ENCODE measurements at regions not wholly inside any gene's neighbourhood (a gene's known extent, or its start where the extent isn't known, plus 50 kb on each side); places are given as distances from the start of the nearest gene placed in this dataset.

DNA sequence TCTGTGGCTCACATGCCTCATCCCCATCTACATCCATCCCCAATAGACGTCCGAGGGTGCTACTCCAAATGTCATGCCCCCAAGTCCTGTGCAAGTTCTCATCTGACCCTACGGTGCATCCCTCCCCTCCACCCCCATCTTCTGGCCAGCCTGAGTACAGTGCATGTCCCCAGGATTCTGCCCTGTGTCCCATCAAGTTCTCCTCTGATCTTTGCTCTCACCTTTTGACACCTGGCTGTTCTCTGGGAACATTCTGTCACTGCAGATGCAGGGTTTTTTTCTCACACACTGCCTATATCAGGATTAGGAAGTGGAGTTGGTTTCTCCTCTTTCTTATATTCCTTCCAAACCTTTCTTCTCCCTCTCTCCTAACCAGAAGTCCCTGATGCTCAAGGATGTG, 377.2 kb downstream of the GADD45G start:
- Histone ChIP-seq H3F3A (ENCODE audit: insufficient read depth, low read length) (no peaks in the 10 kb centered on the region), H3K9ac (ENCODE audit: low read length) (no peak overlapping the region), H3K27me3 (ENCODE audit: insufficient read depth, low read length) (no peaks in the 10 kb centered on the region)

DNA sequence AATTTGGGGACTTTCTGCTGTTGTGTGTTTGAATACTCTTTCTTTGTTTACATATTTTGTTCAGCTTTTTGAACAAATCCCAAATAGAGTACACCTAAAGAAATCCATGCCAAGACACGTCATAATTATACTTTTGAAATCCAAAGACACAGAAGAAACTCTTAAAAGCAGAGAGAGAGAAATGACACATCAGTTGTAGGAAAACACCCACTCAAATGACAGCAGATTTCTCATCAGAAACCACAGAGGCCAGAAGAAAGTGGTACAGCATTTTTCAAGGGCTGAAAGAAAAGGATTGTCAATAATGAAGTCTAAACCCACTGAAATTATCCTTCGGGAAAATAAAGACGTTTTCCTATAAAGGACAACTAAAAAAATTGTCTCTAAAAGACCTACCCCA, 378.6 kb downstream of the GADD45G start:
- Histone ChIP-seq H3K9me3 (ENCODE audit: low read length) (no peaks in the 10 kb centered on the region), H3K36me3 (ENCODE audit: insufficient read depth, low read length) (no peaks in the 10 kb centered on the region), H3K9me2 (ENCODE audit: low read depth, low read length) (no peaks in the 10 kb centered on the region), H2AFZ (ENCODE audit: low read length) (no peak overlapping the region), H3K4me2 (ENCODE audit: low read length) (no peak overlapping the region), H3K27ac (ENCODE audit: low read depth, low read length, poor library complexity, severe bottlenecking) (no peak overlapping the region), H3K4me1 (ENCODE audit: insufficient read depth, low read length, severe bottlenecking) (no peaks in the 10 kb centered on the region), H3K79me2 (ENCODE audit: insufficient read depth, low read length) (no peaks in the 10 kb centered on the region), H3K4me3 (ENCODE audit: low read depth, low read length, poor library complexity, severe bottlenecking) (no peak overlapping the region), H3K9ac (ENCODE audit: low read length) (no peak overlapping the region), H4K20me1 (ENCODE audit: insufficient read depth, low read length) (no peaks in the 10 kb centered on the region), H3K27me3 (ENCODE audit: insufficient read depth, low read length) (no peaks in the 10 kb centered on the region), H3F3A (ENCODE audit: insufficient read depth, low read length) (no peaks in the 10 kb centered on the region)
- no peak for TF ChIP-seq EZH2 (IDR thresholded peaks at IDR 0.05; ENCODE audit: borderline replicate concordance, low read length)
- TF ChIP-seq, protein P1, sequence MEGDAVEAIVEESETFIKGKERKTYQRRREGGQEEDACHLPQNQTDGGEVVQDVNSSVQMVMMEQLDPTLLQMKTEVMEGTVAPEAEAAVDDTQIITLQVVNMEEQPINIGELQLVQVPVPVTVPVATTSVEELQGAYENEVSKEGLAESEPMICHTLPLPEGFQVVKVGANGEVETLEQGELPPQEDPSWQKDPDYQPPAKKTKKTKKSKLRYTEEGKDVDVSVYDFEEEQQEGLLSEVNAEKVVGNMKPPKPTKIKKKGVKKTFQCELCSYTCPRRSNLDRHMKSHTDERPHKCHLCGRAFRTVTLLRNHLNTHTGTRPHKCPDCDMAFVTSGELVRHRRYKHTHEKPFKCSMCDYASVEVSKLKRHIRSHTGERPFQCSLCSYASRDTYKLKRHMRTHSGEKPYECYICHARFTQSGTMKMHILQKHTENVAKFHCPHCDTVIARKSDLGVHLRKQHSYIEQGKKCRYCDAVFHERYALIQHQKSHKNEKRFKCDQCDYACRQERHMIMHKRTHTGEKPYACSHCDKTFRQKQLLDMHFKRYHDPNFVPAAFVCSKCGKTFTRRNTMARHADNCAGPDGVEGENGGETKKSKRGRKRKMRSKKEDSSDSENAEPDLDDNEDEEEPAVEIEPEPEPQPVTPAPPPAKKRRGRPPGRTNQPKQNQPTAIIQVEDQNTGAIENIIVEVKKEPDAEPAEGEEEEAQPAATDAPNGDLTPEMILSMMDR (IDR thresholded peaks at IDR 0.05; ENCODE audit: low read length), result no peak

More for the DNA sequence above, 377.2 kb downstream of the GADD45G start:
- Histone ChIP-seq H3K4me2 (ENCODE audit: low read length) (no peak overlapping the region), H3K4me3 (ENCODE audit: low read depth, low read length, poor library complexity, severe bottlenecking) (no peak overlapping the region), H3K36me3 (ENCODE audit: insufficient read depth, low read length) (no peaks in the 10 kb centered on the region), H4K20me1 (ENCODE audit: insufficient read depth, low read length) (no peaks in the 10 kb centered on the region), H3K27ac (ENCODE audit: low read depth, low read length, poor library complexity, severe bottlenecking) (no peak overlapping the region), H2AFZ (ENCODE audit: low read length) (no peak overlapping the region), H3K9me3 (ENCODE audit: low read length) (no peaks in the 10 kb centered on the region), H3K79me2 (ENCODE audit: insufficient read depth, low read length) (no peaks in the 10 kb centered on the region), H3K9me2 (ENCODE audit: low read depth, low read length) (no peaks in the 10 kb centered on the region), H3K4me1 (ENCODE audit: insufficient read depth, low read length, severe bottlenecking) (no peaks in the 10 kb centered on the region)
- TF ChIP-seq, protein P1 (IDR thresholded peaks at IDR 0.05; ENCODE audit: low read length), result no peak
- no peak for TF ChIP-seq EZH2 (IDR thresholded peaks at IDR 0.05; ENCODE audit: borderline replicate concordance, low read length)

DNA sequence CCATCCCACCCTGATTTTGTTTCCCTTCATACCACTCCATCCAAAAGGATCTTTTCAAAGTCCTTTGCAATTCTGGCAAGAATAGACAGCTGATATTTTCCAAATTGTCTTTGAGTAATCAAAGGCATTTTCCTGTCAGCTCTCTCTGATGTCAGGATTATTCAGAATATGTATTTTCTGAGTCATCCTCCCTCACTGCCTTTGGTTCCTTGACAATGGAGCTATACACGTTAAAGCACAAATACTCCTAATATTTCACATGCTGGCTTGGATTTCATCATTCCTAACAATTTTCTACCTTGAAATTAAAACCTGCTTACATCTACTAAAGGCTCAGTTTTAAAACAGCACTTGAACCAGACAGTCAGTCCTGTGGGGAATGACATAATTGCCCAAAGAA, 379.4 kb downstream of the GADD45G start:
- H3K4me3 ChIP-seq (ENCODE audit: low read depth, low read length, poor library complexity, severe bottlenecking), result no peak overlapping the region
- no peaks in the 10 kb centered on the region for H3K79me2 ChIP-seq (ENCODE audit: insufficient read depth, low read length)
- TF ChIP-seq, protein P1 (IDR thresholded peaks at IDR 0.05; ENCODE audit: low read length), result no peak
- TF ChIP-seq EZH2 (IDR thresholded peaks at IDR 0.05; ENCODE audit: borderline replicate concordance, low read length), result no peak
- no peaks in the 10 kb centered on the region for H3K9me2 ChIP-seq (ENCODE audit: low read depth, low read length)
- no peak overlapping the region for H2AFZ ChIP-seq (ENCODE audit: low read length)
- no peaks in the 10 kb centered on the region for H3K4me1 ChIP-seq (ENCODE audit: insufficient read depth, low read length, severe bottlenecking)
- no peaks in the 10 kb centered on the region for H3K27me3 ChIP-seq (ENCODE audit: insufficient read depth, low read length)
- no peaks in the 10 kb centered on the region for H3F3A ChIP-seq (ENCODE audit: insufficient read depth, low read length)
- H3K4me2 ChIP-seq (ENCODE audit: low read length), result no peak overlapping the region
- H4K20me1 ChIP-seq (ENCODE audit: insufficient read depth, low read length), result no peaks in the 10 kb centered on the region
- no peaks in the 10 kb centered on the region for H3K9me3 ChIP-seq (ENCODE audit: low read length)
- no peaks in the 10 kb centered on the region for H3K36me3 ChIP-seq (ENCODE audit: insufficient read depth, low read length)
- no peak overlapping the region for H3K9ac ChIP-seq (ENCODE audit: low read length)
- no peak overlapping the region for H3K27ac ChIP-seq (ENCODE audit: low read depth, low read length, poor library complexity, severe bottlenecking)

All from OCI-LY1 (cell line).